OCI-LY1 (cell line): ENCODE measurements at regions not wholly inside any gene's neighbourhood (a gene's known extent, or its start where the extent isn't known, plus 50 kb on each side); places are given as distances from the start of the nearest gene placed in this dataset.
A peak's percentile ranks its signal among the peaks of the same experiment; 100 is the strongest.
"Not testable (repeated sequence)": the region's sequence is repeated elsewhere in the genome, so short reads cannot be mapped to it uniquely, and the experiment has no call there.

Source experiments
- H2AFZ ChIP-seq: fragments of 200-600 bp; sonication (generic), shearing (Covaris generic); 2 replicates; pipeline ENCODE4 v1.6.0; 2014; ENCODE audit warnings: antibody characterized with exemption, mild to moderate bottlenecking, low read length
- H3F3A ChIP-seq: fragments of 200-600 bp; sonication (generic), shearing (Covaris generic); 2 replicates; pipeline ENCODE4 v1.6.0; 2014; ENCODE audit warnings: mild to moderate bottlenecking, antibody characterized with exemption, low read length, moderate library complexity; ENCODE audit not compliant: insufficient read depth
- H3K27ac ChIP-seq: fragments of 200-600 bp; sonication (generic); 2 replicates; pipeline ENCODE4 v1.5.1; 2014; ENCODE audit warnings: low read length, mixed run types, mild to moderate bottlenecking, low read depth; ENCODE audit not compliant: poor library complexity, severe bottlenecking
- H3K27me3 ChIP-seq: fragments of 200-600 bp; sonication (generic); 2 replicates; pipeline ENCODE4 v1.6.0; 2014; ENCODE audit warnings: antibody characterized with exemption, mild to moderate bottlenecking, low read length, moderate library complexity; ENCODE audit not compliant: insufficient read depth
- H3K36me3 ChIP-seq: fragments of 200-600 bp; sonication (generic); 2 replicates; pipeline ENCODE4 v1.6.1; 2014; ENCODE audit warnings: mild to moderate bottlenecking, antibody characterized with exemption, low read length, moderate library complexity, mixed read lengths; ENCODE audit not compliant: insufficient read depth
- H3K4me1 ChIP-seq: fragments of 200-600 bp; sonication (generic); 2 replicates; pipeline ENCODE4 v1.5.1; 2014; ENCODE audit warnings: mild to moderate bottlenecking, low read length, moderate library complexity; ENCODE audit not compliant: insufficient read depth, severe bottlenecking
- H3K4me2 ChIP-seq: fragments of 200-600 bp; sonication (generic), shearing (Covaris generic); 2 replicates; pipeline ENCODE4 v1.6.1; 2014; ENCODE audit warnings: low read length
- H3K4me3 ChIP-seq: fragments of 200-600 bp; sonication (generic); 2 replicates; pipeline ENCODE4 v1.5.1; 2014; ENCODE audit warnings: low read length, low read depth, mild to moderate bottlenecking, mixed read lengths; ENCODE audit not compliant: poor library complexity, severe bottlenecking
- H3K79me2 ChIP-seq: fragments of 200-600 bp; shearing (Covaris generic); 2 replicates; pipeline ENCODE4 v1.6.1; 2016; ENCODE audit warnings: mixed run types, low read length, mixed read lengths; ENCODE audit not compliant: insufficient read depth
- H3K9ac ChIP-seq: fragments of 200-600 bp; sonication (generic), shearing (Covaris generic); 2 replicates; pipeline ENCODE4 v1.6.1; 2014; ENCODE audit warnings: mild to moderate bottlenecking, low read length, mixed read lengths
- H3K9me2 ChIP-seq: fragments of 200-600 bp; sonication (generic), shearing (Covaris generic); 2 replicates; pipeline ENCODE4 v1.6.1; 2014; ENCODE audit warnings: low read depth, mild to moderate bottlenecking, low read length, mixed read lengths
- H3K9me3 ChIP-seq: fragments of 200-600 bp; shearing (Covaris generic); 2 replicates; pipeline ENCODE4 v1.6.1; 2014; ENCODE audit warnings: low read length, mixed read lengths
- H4K20me1 ChIP-seq: fragments of 200-600 bp; sonication (generic), shearing (Covaris generic); 2 replicates; pipeline ENCODE4 v1.6.0; 2016; ENCODE audit warnings: mild to moderate bottlenecking, low read length; ENCODE audit not compliant: insufficient read depth
- EZH2 ChIP-seq: fragments of 200-600 bp; sonication (generic), shearing (Covaris generic); IDR thresholded peaks from 2 replicates; pipeline ENCODE4 v1.8.0; 2017; ENCODE audit warnings: borderline replicate concordance, mixed run types, mild to moderate bottlenecking, antibody characterized with exemption, low read length, moderate library complexity, mixed read lengths
- TF ChIP-seq, protein P1 (sequence below): fragments of 200-600 bp; sonication (generic), shearing (Covaris generic); IDR thresholded peaks from 2 replicates; pipeline ENCODE4 v1.5.1; 2017; ENCODE audit warnings: mild to moderate bottlenecking, antibody characterized with exemption, low read length, moderate library complexity, mixed read lengths

DNA sequence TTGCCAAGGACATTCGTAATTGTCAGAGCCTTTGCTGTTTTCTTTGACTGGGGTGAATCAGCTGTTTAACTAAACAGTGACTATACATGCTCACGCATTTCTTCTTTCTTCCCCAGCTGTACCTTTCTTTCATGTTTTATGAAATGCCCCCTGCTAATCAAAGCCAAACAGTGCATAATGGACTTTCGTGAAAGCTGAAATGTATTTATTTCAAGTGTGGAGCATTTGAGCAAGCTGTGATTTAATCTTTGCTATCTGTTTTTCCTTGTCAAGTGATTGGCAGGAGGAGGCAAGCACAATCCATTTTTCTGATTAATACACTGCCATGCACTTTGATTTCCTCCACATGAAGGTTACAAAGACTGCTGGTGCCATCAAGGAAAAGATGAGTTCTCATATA, 831.7 kb upstream of the SPRY2 start:
- no peak overlapping the region for H3K4me2 ChIP-seq
- no peaks in the 10 kb centered on the region for H3K36me3 ChIP-seq
- no peak overlapping the region for H2AFZ ChIP-seq
- no peaks in the 10 kb centered on the region for H4K20me1 ChIP-seq
- H3K4me1 ChIP-seq, result no peaks in the 10 kb centered on the region
- no peaks in the 10 kb centered on the region for H3K79me2 ChIP-seq
- H3K9me3 ChIP-seq, result no peaks in the 10 kb centered on the region
- H3K27ac ChIP-seq, result no peak overlapping the region
- no peak overlapping the region for H3K9ac ChIP-seq
- no peaks in the 10 kb centered on the region for H3F3A ChIP-seq
- no peak overlapping the region for H3K4me3 ChIP-seq
- TF ChIP-seq, protein P1, sequence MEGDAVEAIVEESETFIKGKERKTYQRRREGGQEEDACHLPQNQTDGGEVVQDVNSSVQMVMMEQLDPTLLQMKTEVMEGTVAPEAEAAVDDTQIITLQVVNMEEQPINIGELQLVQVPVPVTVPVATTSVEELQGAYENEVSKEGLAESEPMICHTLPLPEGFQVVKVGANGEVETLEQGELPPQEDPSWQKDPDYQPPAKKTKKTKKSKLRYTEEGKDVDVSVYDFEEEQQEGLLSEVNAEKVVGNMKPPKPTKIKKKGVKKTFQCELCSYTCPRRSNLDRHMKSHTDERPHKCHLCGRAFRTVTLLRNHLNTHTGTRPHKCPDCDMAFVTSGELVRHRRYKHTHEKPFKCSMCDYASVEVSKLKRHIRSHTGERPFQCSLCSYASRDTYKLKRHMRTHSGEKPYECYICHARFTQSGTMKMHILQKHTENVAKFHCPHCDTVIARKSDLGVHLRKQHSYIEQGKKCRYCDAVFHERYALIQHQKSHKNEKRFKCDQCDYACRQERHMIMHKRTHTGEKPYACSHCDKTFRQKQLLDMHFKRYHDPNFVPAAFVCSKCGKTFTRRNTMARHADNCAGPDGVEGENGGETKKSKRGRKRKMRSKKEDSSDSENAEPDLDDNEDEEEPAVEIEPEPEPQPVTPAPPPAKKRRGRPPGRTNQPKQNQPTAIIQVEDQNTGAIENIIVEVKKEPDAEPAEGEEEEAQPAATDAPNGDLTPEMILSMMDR, result no peak
- no peak for TF ChIP-seq EZH2
- H3K9me2 ChIP-seq, result no peaks in the 10 kb centered on the region
- H3K27me3 ChIP-seq, result no peaks in the 10 kb centered on the region

DNA sequence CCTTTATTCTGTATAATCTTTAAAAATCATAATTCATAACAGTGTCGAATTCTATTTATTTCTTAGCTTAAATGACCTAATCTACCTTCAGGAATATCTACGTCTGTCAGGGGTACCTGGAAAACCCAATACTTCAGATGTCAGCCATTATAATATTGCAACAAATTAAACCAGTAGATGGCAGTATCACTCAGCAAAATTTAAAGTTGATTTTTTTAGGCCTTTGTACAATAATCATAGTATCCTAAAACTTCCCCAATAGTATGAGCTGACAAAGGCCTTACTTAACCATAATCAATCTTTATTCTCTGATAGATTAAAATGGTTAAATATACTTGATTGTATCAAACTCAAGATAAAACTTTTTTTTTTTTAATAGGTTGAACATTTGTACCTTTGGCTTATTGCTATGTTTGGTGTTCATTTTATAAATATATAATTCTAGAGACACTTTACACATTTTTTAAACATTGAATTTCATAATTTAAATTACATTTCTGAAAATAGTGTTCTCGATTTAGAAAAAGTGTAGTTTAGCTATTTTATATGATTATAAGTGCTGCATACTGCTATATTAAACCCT, 830.2 kb upstream of the SPRY2 start:
- Histone ChIP-seq H4K20me1 (no peaks in the 10 kb centered on the region), H3K27me3 (no peaks in the 10 kb centered on the region), H3K9ac (no peak overlapping the region), H3F3A (no peaks in the 10 kb centered on the region), H3K9me2 (no peaks in the 10 kb centered on the region), H3K27ac (no peak overlapping the region), H3K9me3 (no peaks in the 10 kb centered on the region), H3K4me3 (no peak overlapping the region), H3K4me1 (no peaks in the 10 kb centered on the region), H3K79me2 (no peaks in the 10 kb centered on the region), H3K36me3 (no peaks in the 10 kb centered on the region), H3K4me2 (no peak overlapping the region), H2AFZ (no peak overlapping the region)
- TF ChIP-seq, protein P1, result peak; percentile 84
- TF ChIP-seq EZH2, result no peak

DNA sequence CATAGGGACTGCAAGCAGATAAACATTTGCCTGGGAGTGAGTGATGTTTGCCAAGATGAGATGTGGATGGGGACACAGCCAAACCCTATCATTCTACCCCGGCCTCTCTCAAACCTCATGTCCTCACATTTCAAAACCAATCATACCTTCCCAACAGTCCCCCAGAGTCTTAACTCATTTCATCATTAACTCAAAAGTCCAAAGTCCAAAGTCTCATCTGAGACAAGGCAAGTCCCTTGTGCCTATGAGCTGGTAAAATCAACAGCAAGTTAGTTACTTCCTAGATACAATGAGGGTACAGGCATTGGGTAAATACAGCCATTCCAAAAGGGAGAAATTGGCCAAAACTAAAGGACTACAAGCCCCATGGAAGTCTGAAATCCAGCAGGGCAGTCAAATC, 822.9 kb upstream of the SPRY2 start:
- not testable (repeated sequence) for H3K79me2 ChIP-seq

DNA sequence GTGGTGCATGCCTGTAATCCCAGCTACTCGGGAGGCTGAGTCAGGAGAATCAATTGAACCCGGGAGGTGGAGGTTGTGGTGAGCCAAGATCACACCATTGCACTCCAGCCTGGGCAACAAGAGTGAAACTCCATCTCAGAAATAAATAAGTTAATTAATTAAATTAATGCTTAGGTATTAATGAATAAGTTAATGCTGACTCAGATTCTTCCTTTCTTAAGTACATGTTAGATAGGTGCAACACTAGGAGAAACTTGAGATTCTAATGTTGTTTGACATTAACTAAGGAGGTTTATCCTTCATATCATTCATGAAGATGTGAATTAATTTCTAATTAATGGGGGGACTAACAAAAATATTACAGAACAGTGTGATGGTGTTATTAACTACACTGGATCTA, 812.6 kb upstream of the SPRY2 start:
- H3K9ac ChIP-seq, result no peak overlapping the region
- no peaks in the 10 kb centered on the region for H3K36me3 ChIP-seq
- TF ChIP-seq, protein P1, result no peak
- TF ChIP-seq EZH2, result no peak
- H3K27ac ChIP-seq, result no peak overlapping the region
- H3K79me2 ChIP-seq, result no peaks in the 10 kb centered on the region
- H4K20me1 ChIP-seq, result no peaks in the 10 kb centered on the region
- no peaks in the 10 kb centered on the region for H3F3A ChIP-seq
- H3K4me3 ChIP-seq, result no peak overlapping the region
- H3K4me2 ChIP-seq, result no peak overlapping the region
- no peaks in the 10 kb centered on the region for H3K9me2 ChIP-seq
- H3K9me3 ChIP-seq, result no peaks in the 10 kb centered on the region
- H2AFZ ChIP-seq, result no peak overlapping the region
- H3K4me1 ChIP-seq, result no peaks in the 10 kb centered on the region
- no peaks in the 10 kb centered on the region for H3K27me3 ChIP-seq

More for the DNA sequence above, 822.9 kb upstream of the SPRY2 start:
- H3K4me1 ChIP-seq, H3K27ac ChIP-seq, H3K9ac ChIP-seq, H3F3A ChIP-seq, H3K4me2 ChIP-seq, H2AFZ ChIP-seq, H3K9me3 ChIP-seq, H3K36me3 ChIP-seq, H3K4me3 ChIP-seq, H3K27me3 ChIP-seq, H4K20me1 ChIP-seq, H3K9me2 ChIP-seq: not testable (repeated sequence)
